DOHH2 (cell line): ENCODE measurements at regions not wholly inside any gene's neighbourhood (a gene's known extent, or its start where the extent isn't known, plus 50 kb on each side); places are given as distances from the start of the nearest gene placed in this dataset.

Experiments used
- H3F3A ChIP-seq: fragments of 200-600 bp; sonication (generic), shearing (Covaris generic); 2 replicates; pipeline ENCODE4 v1.6.0; 2016; ENCODE audit warnings: antibody characterized with exemption, mild to moderate bottlenecking; ENCODE audit not compliant: control insufficient read depth, insufficient read depth
- H3K27ac ChIP-seq: fragments of 200-600 bp; sonication (generic); 2 replicates; pipeline ENCODE4 v1.5.1; 2014; ENCODE audit warnings: low read depth, mild to moderate bottlenecking, low read length, moderate library complexity
- H3K27me3 ChIP-seq: fragments of 200-600 bp; sonication (generic); 2 replicates; pipeline ENCODE4 v1.6.1; 2014; ENCODE audit warnings: mild to moderate bottlenecking, low read length, mixed read lengths; ENCODE audit not compliant: control insufficient read depth
- H3K36me3 ChIP-seq: fragments of 200-600 bp; sonication (generic); 2 replicates; pipeline ENCODE4 v1.6.1; 2014; ENCODE audit warnings: mild to moderate bottlenecking, low read length, moderate library complexity, mixed read lengths; ENCODE audit not compliant: control insufficient read depth
- H3K4me1 ChIP-seq: fragments of 200-600 bp; sonication (generic); 2 replicates; pipeline ENCODE4 v1.6.1; 2014; ENCODE audit warnings: mild to moderate bottlenecking, low read length, mixed read lengths; ENCODE audit not compliant: control insufficient read depth
- H3K4me2 ChIP-seq: fragments of 200-600 bp; sonication (generic); 2 replicates; pipeline ENCODE4 v1.6.0; 2014; ENCODE audit warnings: mild to moderate bottlenecking, low read length, moderate library complexity
- H3K4me3 ChIP-seq: fragments of 200-600 bp; sonication (generic); 2 replicates; pipeline ENCODE4 v1.5.1; 2014; ENCODE audit warnings: mild to moderate bottlenecking, low read length, mixed read lengths
- H3K79me2 ChIP-seq: fragments of 200-600 bp; sonication (generic); 2 replicates; pipeline ENCODE4 v1.6.1; 2014; ENCODE audit warnings: mild to moderate bottlenecking, low read length, mixed read lengths; ENCODE audit not compliant: control insufficient read depth
- H3K9me2 ChIP-seq: fragments of 200-600 bp; sonication (generic); replicated peaks from 2 replicates; pipeline ENCODE4 v1.6.1; 2014; ENCODE audit warnings: mild to moderate bottlenecking, low read length, mixed read lengths; ENCODE audit not compliant: control insufficient read depth
- H3K9me3 ChIP-seq: fragments of 200-600 bp; sonication (generic); 2 replicates; pipeline ENCODE4 v1.6.1; 2014; ENCODE audit warnings: antibody characterized with exemption, low read length, mixed read lengths; ENCODE audit not compliant: control insufficient read depth, insufficient read depth
- H4K20me1 ChIP-seq: fragments of 200-600 bp; sonication (generic); 2 replicates; pipeline ENCODE4 v1.6.0; 2014; ENCODE audit warnings: low read depth, mild to moderate bottlenecking, antibody characterized with exemption, low read length, moderate library complexity; ENCODE audit not compliant: control insufficient read depth, insufficient read depth
- EZH2phosphoT487 ChIP-seq: fragments of 200-600 bp; sonication (generic); IDR thresholded peaks from 2 replicates; pipeline ENCODE4 v1.6.1; 2017; ENCODE audit warnings: borderline replicate concordance, mild to moderate bottlenecking, antibody characterized with exemption, low read length, moderate library complexity, mixed read lengths
- TF ChIP-seq, protein P1 (sequence below): fragments of 200-600 bp; sonication (generic); IDR thresholded peaks from one replicate; pipeline ENCODE4 v1.5.1; 2014; ENCODE audit warnings: antibody characterized with exemption, mild to moderate bottlenecking, low read depth, low read length; ENCODE audit not compliant: poor library complexity, severe bottlenecking

GRCh38 chr3:175977968-175978752 is 1119.0 kb downstream of the NAALADL2 start:
- H3K4me2 ChIP-seq = no peak overlapping the region
- H3K9me3 ChIP-seq = peaks cover 7% of the 10 kb centered on the region; the same call in 1 of the 2 replicates
- no peaks in the 10 kb centered on the region for H3K4me1 ChIP-seq
- H3K27ac ChIP-seq = no peak overlapping the region
- H3K36me3 ChIP-seq = no peaks in the 10 kb centered on the region
- no peaks in the 10 kb centered on the region for H3K79me2 ChIP-seq
- no peaks in the 10 kb centered on the region for H4K20me1 ChIP-seq
- H3K27me3 ChIP-seq = no peaks in the 10 kb centered on the region
- H3K9me2 ChIP-seq = no peaks in the 10 kb centered on the region
- no peaks in the 10 kb centered on the region for H3F3A ChIP-seq
- TF ChIP-seq, protein P1, sequence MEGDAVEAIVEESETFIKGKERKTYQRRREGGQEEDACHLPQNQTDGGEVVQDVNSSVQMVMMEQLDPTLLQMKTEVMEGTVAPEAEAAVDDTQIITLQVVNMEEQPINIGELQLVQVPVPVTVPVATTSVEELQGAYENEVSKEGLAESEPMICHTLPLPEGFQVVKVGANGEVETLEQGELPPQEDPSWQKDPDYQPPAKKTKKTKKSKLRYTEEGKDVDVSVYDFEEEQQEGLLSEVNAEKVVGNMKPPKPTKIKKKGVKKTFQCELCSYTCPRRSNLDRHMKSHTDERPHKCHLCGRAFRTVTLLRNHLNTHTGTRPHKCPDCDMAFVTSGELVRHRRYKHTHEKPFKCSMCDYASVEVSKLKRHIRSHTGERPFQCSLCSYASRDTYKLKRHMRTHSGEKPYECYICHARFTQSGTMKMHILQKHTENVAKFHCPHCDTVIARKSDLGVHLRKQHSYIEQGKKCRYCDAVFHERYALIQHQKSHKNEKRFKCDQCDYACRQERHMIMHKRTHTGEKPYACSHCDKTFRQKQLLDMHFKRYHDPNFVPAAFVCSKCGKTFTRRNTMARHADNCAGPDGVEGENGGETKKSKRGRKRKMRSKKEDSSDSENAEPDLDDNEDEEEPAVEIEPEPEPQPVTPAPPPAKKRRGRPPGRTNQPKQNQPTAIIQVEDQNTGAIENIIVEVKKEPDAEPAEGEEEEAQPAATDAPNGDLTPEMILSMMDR = no peak
- TF ChIP-seq EZH2phosphoT487 = no peak
- no peak overlapping the region for H3K4me3 ChIP-seq

DNA sequence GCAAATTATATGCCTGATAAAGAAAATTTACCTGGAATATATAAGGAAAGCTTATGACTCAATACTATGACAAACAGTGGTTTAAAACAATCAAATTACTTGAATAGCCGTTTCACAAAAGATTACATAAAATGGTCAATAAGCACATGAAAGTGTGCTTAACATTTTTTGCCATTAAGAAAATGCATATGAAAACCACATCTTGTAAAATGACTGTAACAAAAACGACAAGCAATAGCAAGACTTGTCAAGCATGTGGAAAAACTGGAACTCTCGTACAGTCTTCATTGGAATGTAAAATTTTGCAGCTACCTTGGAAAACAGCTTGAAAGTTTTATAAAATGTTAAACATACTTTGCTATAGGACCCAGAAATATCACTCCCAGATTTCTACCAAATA is 1110.3 kb downstream of the NAALADL2 start:
- H3K27ac ChIP-seq = no peak overlapping the region
- no peaks in the 10 kb centered on the region for H3K79me2 ChIP-seq
- H3K9me2 ChIP-seq = no peaks in the 10 kb centered on the region
- no peaks in the 10 kb centered on the region for H3F3A ChIP-seq
- no peaks in the 10 kb centered on the region for H3K4me1 ChIP-seq
- TF ChIP-seq, protein P1 = no peak
- TF ChIP-seq EZH2phosphoT487 = no peak
- H3K4me3 ChIP-seq = no peak overlapping the region
- H3K9me3 ChIP-seq = no peaks in the 10 kb centered on the region
- no peaks in the 10 kb centered on the region for H3K36me3 ChIP-seq
- no peaks in the 10 kb centered on the region for H4K20me1 ChIP-seq
- no peak overlapping the region for H3K4me2 ChIP-seq
- no peaks in the 10 kb centered on the region for H3K27me3 ChIP-seq

DNA sequence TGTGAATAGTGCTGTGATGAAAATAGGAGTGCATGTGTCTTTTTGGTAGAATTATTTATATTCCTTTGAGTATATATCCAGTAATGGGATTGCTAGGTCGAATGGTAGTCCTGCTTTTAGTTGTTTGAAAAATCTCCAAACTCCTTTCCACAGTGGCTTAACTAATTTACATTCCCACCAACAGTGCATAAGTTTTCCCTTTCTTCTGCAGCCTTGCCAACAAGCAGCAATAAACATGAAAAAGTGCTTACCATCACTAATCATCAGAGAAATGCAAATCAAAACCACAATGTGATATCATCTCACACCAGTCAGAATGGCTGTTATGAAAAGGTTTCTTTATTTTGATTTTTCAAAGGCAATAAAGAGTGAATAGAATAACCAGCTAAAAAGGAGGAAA is 1105.9 kb downstream of the NAALADL2 start:
- H3K9me2 ChIP-seq = no peaks in the 10 kb centered on the region
- H3K27ac ChIP-seq = no peak overlapping the region
- no peaks in the 10 kb centered on the region for H3K9me3 ChIP-seq
- H3K79me2 ChIP-seq = no peaks in the 10 kb centered on the region
- no peak overlapping the region for H3K4me2 ChIP-seq
- no peaks in the 10 kb centered on the region for H3K27me3 ChIP-seq
- H3K4me1 ChIP-seq = no peaks in the 10 kb centered on the region
- no peaks in the 10 kb centered on the region for H3K36me3 ChIP-seq
- no peak overlapping the region for H3K4me3 ChIP-seq
- no peaks in the 10 kb centered on the region for H3F3A ChIP-seq
- H4K20me1 ChIP-seq = no peaks in the 10 kb centered on the region
- no peak for TF ChIP-seq EZH2phosphoT487
- TF ChIP-seq, protein P1 = no peak
